DMS 273 treated with DMSO at 0.1 percent for 48 hours (cell line): ENCODE measurements at regions not wholly inside any gene's neighbourhood (a gene's known extent, or its start where the extent isn't known, plus 50 kb on each side); places are given as distances from the start of the nearest gene placed in this dataset.

ENCODE experiments used
- DNase-seq: peaks from one replicate; lab custom pipeline; 2025; lab: John Stamatoyannopoulos, UW

DNA sequence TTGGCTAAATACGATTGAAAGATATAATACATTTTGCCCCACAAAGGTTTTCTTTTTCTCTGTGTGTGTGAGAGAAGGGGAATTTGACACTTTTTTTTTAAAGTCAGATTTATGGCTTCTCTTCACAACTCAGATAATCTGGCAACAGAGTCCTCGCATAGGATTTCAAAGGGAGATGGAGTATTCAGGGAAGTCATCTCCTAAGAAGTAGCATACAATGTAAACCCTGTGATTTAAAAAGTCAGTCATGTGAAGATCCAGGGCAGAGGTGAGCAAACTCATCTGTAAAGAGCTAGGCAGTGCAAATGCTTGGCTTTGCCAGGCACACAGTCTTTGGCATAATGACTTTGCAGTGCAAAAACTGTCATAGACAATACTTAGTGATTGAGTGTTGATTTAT lies 1526.3 kb downstream of the AACS start:
- DNase-seq, result no peak

DNA sequence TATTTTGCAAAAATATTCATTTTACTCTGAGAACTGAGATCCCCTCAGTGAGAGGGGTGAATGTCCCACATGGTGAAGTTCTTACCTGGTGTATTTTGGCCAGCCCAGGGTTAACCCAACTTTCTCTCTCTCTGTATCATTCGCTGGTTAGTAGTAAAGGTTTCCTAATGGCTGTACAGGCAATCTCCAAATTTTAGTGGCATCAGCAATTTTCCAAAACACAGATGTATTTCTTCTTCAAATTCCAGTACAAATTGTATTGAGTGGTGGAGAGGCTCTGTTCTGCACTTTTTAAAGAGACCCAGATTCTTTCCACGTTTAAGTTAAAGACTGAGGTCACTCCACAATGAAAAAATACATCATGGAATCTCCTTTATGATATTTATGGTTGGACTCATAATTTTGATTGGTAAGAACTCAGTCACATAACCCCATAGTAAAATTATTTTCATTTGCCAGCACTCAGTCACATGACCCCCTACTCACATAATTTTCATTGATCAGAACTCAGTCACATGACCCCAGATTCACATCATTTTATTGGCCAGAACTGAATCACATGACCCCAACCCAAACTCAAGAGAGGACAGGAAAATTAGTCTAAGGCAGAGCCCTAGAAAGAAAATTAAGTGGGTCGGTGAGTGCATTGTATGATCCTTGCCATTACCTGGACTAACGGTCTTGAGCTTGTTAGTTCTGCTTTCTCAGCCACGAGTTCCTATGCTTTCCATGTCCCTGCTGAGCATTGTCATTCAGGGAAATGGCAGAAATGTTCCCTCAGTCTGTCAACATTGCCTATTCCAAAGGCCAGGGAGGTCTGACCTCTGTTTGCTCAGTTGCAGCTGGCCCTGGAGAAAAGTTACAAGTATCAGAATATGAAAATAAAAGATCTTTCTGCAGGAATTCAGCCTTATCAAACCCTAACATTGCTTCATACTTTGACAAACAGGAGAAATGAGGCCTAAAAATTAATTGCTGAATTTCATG lies 1536.2 kb downstream of the AACS start:
- DNase-seq, result no peak

DNA sequence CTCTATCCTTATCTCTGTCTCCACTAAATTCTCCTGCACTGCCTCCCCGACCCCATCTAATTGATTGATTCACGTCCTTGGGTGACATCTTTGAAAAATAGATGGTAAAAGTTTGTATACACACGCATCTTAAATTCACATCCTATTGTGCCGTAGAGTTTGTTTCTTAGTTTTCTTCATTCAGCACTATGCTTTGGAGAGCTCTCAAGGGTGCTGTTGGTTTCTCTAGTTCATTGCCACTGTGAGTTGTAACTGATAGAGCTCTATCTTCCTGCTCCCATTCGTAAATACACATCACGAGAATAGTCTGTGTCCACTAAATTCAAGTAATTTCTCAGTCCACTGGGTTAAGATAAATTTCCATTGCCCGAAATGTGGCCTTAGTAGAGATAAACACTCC lies 1537.4 kb downstream of the AACS start:
- DNase-seq, result no peak

DNA sequence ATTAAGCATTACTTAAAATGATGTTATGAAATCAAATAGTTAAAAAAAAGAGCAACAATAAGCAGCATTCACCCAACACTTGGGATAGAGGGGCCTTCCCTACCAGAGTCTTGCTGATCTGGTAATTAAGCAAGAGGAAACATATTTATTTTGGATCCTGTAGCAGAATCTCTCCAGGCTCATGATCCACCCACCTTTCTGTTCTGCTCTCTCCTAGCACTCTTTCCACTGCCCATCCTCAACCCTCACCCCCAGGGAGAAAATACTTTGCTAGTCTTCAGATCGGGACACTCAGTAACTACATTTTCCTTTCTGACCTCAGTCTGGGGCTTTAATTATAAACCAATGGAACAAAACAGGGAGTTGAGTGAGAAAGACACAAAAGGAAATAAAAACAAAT lies 1541.9 kb downstream of the AACS start:
- no peak for DNase-seq

DNA sequence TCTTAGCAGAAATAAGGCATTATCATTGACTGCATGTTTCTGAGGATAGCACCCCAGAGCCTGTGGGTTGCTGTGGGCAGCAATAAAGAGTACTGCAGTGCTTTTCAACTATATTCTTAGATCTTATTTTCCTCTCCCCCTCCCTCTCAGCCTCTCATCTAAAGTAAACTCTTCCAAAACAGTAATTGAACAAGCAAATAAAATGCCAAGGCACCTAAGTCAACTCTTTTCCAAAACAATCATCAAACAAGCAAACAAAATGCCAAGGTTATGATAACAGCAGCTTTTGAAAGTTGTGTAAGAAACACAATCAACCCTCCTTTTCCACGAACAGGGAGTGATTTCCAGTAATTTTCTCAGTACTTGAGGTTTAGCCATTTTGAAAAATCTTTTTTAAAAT lies 1542.6 kb downstream of the AACS start:
- no peak for DNase-seq

DNA sequence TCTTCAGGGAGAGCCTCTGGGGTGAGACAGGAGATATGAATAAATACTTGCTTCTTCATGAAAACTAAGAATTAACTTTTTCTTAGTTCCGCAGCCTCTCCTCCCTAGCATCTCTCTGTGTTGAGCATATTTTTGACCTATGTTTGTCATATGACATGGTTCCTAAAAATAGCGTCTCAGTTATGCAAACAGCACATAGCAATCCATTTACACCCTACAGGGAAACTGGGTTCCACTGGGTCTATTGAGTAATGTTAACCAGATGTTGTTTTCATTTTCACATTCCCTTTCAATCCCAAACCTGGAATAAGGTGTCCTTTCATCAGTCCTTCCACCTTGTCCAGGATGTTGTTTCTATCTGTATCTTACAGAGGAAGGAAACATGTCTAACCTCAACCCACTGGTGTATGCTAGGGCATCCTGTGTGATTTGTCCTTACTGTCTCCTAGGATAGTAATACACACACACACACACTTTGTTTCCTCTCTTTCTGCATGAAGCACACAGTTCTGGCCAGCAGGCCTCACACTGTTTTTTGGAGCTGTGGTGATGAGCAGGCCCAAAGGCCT lies 1543.5 kb downstream of the AACS start:
- DNase-seq, result no peak

DNA sequence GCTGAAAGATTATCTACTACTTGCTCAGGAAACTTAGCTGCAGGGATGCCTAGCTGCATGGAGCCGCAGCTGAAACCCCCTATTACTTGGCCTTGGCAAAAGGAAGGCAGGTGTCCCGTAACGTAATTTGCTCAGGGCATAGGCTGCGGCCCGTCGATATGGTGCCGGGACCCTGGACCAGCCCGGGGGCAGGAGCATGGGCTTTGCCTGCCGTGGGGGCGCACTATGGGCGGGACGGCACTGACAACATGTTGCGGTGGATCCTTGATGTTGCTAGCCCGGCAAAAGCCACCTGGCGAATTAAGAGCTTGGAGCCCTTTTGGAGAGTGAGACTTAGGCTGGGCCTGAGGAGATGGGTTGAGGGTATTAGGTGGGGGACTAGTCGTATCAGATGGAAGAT lies 1551.2 kb downstream of the AACS start:
- no peak for DNase-seq

DNA sequence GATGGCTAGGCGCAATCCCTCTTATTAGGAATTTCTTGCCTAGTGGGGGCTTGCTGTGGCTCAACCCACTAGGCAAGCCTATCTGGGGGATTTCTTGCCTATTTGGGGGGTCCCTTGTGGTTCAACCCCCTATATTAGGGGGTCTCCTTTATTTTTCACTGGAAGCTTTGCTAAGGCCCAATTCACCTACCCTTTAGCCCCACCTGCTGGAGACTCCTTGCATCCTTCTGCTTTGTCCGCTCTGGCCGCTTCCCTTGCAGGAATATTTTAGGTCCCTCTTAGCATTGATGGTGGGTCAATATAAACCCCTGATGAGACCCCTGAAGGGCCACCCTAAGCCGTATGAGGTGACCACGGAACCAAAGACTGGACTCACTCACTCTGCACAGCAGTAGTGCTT lies 1552.1 kb downstream of the AACS start:
- DNase-seq, result no peak

DNA sequence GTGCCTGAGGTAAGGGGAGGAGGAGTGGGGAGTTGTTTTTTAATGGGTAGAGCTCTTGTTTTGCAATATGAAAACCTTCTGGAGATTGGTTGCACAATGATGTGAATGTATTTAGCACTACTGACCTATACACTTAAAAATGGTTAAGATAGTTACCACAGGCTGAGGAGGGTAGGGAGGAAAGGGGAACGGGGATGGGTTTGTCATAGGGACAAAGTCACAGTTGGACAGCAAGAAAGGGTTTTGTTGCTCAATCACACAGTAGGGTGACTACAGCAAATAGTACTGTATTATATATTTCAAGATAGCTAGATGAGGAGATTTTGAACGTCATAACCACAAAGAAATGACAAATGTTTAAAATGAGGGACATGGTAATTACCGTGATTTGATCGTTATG lies 1562.4 kb downstream of the AACS start:
- DNase-seq, result no peak

DNA sequence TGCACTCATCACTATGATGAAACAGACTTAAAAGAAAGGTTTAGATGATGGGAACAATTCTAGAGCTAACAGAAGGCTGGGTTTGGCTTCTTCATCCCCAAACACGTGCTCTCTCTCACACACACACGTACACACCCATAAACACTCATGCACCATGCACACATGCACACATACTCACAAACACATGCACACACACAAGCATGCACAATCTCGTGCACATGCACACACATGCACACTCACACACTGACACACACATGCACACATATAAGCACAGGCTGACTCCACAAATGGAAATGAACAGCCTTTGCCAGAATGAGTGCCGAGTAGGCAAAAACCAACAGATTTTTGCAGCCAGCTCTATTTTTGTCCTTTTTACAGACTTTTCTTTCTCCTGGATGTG lies 1571.6 kb downstream of the AACS start:
- DNase-seq, result no peak

DNA sequence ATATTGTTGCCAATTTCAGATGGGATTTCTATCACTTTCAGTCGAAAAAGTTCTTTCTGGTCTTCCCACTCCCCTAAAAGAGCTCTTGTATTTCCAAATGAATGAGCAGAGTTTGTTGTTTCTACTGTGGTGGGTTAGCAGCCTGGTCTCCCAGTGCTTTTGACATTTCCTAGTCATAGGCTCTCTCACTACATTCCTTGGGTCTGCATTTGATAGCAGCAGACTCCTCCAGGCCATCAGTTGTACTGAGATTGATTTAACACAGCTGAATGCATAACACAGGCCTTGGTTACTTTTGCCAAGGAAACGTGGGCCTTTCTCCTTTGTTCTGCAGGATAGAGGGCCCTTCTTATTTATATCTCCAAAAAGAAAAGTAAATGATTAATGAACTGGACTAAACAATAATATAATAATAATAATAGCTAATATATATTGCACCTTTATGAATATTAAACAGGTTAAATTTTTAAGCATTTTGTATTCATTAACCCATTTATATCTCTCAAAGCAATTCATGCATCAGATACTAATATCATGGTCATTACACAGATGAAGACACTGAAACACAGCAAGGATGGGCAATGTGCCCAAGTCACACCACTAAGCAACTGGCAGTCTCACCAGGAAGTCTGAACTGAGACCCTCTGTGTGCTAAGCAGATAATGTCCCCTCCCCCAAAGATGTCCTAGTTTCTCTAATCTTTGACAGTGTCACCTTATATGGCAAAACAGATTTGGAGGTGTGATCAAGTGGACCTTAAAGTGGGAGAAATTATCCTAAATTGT lies 1579.2 kb downstream of the AACS start:
- no peak for DNase-seq

DNA sequence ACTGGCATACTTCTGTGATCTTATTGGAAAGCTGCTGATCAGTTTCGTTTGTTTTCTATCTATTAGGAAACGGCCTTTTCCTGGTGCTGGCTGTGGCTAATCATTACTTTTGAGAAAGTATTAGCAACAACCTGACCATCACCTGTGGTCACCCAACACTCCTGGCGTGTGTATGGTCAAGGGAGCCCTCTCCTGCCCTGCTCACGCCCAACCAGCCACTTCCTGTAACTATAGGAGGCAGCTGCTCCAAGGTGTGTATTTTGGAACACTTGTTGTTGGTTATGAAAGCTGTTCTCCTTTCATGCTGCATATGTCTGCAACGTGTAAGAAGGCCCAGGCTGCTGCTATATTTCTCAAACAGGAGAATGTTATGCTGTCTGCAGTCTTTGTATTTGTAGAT lies 1582.8 kb downstream of the AACS start:
- DNase-seq, result no peak

DNA sequence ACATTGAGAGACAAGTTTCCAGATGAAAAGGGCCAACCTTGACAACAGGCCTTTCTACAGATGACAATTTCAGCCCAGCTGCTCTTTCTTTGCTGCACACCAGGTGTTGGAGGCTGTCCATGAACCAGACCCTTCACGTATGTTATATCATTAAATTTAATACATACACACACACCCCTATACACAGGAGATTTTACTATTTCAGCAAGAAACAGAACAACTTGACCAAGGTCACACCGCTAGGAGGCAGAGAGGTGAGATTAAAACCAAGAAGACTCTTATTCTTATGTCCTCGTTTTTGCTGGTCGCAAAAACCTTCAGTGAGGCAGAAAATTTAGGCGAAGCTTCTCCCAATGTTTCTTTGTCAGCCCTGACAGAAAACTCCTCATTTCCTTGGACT lies 1585.9 kb downstream of the AACS start:
- no peak for DNase-seq

DNA sequence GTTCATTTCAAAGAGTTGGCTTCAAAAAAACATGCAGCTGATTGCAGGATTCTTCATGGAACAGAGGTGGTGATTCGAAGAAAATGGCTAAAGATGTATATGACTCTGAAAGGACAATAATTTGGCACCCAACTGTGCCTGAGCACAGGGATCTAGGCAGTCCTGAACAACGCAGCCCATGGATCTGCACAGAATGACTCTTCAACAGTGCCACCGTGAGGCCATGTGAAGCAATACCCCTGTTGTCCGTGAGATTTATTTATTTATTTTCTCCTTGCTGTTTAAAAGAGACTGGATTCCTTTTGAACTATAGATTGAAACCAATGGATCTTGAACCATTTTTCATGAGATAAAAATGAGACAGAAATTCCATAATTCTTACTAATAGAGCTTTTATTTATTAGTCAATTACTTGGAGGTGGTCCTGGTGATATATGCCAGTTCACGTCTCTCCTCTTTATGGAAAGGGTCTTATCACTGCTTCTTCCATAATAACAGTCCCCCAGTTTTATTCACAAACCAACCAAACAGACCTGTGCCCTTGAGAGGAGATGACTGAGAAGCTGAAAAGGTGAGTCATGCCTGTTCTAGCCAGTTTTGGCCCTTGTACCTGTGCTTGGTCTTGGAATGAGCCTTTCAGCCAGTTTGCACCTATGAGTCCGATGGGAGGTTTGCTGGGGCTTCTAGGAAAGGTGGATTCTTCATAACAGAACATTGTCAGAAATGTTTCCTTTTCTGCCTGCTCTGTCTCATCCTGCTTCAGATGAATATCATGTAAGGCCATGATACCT lies 1598.3 kb downstream of the AACS start:
- no peak for DNase-seq

DNA sequence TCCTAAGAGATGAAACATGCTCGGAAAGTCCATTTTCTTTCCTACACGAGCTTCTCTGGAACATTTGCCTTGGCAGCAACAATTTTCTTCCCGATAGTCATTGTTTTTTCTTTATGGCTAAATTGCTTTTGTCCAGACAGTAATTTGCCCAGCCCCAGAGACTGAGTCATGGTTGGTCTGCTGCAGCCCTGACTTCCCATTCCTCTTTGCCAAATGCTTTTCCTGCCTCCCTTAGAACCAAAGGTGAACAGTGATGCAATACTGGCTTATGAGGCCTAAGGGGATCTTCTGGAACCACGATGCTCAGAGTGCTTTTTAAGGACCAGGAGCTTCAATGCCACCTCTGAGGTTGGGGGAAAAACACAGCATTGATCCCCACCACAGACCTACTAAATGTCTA lies 1599.6 kb upstream of the TMEM132C start:
- DNase-seq, result no peak

DNA sequence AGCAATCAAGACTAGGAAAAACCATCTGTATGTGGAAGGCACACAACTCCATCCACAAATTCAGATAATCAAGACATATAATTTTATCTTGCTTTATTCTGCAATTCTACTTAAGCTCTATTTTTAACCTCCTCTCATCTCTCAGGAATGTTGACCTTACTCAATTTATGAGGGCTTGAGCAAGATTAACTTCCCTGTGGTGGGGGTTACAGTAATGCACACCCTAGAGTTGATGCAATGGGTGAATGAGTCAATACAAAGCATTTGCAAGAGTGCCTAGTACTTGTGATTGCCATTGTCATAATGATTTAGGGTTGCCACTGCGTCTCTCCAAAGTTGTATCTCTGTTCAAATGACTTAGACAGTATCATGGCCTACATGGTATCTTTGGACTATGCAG lies 1598.4 kb upstream of the TMEM132C start:
- DNase-seq, result no peak

DNA sequence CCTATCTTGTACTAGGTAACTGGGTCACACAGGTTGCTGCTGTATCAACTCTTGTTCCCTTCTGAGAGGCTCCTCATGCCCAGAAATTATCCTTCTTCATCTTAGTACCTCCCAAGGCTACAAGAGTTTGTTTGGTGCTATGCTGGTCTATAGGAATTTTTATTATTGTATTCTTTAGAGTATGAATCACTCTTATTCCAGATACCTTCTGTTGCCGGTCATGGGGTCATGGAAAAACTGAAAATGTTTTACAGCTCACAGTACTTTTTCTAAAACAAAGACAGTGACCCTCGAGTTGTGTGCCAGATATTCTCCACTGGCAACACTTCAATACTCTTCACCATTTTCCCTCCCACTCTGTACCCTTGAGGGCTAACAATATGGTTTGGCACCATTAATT lies 1598.0 kb upstream of the TMEM132C start:
- DNase-seq, result no peak

DNA sequence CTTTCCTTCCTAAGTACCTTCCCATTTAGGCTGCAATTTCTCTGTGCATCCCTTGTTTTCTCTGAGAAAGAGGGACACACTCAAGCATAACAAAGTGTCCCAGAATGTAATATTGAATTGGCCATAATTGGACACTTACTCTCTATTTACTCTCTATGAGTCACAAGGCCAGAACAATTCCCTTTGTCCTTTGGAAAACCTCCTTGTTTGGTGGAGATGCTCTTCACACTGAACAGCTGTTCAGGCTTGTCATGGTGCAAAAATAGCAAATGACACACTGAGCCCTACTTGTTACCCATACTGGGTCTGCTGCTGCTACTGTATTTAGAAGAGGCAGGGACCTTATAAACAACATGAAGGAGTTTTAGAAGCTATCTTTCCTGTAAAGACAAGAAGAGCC lies 1590.5 kb upstream of the TMEM132C start:
- no peak for DNase-seq

DNA sequence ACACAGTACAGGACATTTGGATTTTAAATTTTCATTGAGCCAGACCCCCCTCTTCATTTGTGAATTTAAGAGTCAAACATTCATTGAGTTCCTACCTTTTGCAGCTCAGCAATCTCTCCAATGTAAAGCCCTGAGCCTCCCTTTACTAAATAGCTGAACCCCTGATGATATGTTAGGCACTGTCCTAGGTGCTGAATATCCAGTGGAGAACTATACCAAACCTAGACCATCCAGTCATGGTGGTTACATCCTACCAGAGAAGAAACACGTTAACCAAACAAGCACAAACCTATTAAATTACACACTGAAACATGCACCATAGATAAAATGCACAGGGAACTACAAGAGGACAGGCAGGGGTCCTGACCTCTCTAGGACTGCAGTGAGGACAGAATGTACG lies 1585.3 kb upstream of the TMEM132C start:
- DNase-seq, result no peak

DNA sequence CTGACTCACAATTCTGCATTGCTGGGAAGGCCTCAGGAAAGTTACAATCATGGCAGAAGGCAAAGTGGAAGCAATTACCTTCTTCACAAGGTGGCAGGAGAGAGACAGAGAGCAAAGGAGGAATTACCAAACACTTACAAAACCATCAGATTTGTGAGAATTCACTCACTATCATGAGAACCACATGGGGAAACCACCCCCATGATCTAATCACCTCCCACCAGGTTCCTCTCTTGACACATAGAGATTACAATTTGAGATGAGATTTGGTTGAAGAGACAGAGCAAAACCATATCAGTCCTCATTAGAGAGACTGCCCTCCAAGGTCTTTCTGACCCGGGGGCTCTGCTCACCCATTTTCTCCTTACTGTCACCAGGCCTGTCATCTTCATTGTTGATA lies 1582.3 kb upstream of the TMEM132C start:
- DNase-seq, result no peak

DNA sequence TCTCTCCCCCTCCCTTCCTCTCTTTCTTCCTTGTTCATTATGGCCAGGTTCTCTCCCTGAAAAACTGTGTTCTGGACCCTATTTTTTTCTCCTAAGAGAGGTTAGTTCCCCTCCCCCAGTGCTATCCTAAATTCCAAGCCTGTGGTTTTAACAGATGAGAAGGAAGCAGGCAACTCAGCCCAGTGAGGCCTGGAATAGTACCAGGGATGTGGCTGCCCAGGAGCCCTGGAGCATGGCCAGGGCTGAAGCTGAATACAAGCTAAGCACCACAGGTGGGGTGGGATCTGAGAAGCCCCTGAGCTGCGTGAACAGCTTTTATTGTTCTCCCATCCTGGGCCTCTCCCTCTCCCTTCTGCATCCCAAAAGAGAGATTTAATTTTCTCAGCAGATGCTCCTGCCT lies 1581.3 kb upstream of the TMEM132C start:
- no peak for DNase-seq

DNA sequence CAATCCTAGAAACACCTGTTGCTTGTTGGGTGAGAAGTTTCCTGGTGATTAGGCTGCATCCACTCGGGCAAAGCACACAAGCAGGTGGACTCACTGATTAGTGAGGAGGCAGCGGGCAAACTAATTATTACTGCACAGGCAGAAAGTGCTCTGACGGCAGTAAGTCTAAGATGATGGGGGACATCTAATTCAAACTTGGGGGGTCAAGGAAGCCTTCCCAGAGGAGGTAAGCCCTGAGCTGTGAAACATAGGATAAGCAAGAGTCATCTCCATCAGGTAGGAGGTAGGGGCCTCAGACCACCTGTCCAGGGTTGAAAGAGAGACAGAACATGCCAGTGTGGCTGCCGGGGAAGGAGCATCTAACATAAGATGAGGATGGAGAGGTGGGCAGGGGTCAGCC lies 1578.4 kb upstream of the TMEM132C start:
- no peak for DNase-seq
